ENCODE measurements at regions not wholly inside any gene's neighbourhood (a gene's known extent, or its start where the extent isn't known, plus 50 kb on each side); places are given as distances from the start of the nearest gene placed in this dataset.

DNA sequence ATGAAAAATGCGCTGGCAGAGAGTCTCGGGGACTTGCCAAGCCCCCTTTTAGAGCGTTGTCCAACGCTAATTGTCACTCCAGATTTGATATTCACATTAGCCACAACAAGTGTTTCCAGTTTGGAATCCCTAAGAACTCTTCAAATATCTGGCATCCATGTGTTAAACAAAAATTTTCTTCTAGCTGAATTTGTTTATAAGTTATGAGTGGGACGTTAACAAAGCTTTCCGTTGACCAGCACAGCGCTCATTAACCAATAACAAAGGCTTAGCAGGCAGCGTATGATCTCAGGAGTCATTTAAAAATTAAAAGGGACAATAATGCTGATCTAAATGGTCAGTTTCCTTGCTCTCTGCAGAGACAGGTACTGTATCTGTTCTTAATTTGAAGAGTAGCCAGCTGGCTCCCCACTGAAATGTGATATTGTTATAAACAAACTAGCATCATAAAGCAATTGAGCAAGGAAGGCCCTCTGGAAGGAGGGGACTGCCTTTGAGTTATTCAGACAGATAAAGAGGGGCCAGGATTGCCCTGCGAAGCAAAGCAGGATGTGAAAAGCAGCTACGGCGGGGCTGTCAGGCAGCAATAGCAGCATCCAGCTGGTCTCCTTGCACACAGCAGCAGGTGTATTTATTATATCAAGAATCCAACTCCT, 337.2 kb upstream of the SALL3 start:
- no peak for DNase-seq (ENCODE audit: low spot score, unreplicated experiment)
- H3K4me1 Mint-ChIP-seq (ENCODE audit: low read depth), result peaks cover 8% of the 10 kb centered on the region
- H3K27ac Mint-ChIP-seq, result no peak overlapping the region
- no peaks in the 10 kb centered on the region for H3K36me3 Mint-ChIP-seq (ENCODE audit: insufficient read depth)
- H3K4me3 Mint-ChIP-seq (ENCODE audit: low read depth), result no peak overlapping the region
- peaks cover 25% of the 10 kb centered on the region for H3K27me3 Mint-ChIP-seq
- TF ChIP-seq, protein P1, sequence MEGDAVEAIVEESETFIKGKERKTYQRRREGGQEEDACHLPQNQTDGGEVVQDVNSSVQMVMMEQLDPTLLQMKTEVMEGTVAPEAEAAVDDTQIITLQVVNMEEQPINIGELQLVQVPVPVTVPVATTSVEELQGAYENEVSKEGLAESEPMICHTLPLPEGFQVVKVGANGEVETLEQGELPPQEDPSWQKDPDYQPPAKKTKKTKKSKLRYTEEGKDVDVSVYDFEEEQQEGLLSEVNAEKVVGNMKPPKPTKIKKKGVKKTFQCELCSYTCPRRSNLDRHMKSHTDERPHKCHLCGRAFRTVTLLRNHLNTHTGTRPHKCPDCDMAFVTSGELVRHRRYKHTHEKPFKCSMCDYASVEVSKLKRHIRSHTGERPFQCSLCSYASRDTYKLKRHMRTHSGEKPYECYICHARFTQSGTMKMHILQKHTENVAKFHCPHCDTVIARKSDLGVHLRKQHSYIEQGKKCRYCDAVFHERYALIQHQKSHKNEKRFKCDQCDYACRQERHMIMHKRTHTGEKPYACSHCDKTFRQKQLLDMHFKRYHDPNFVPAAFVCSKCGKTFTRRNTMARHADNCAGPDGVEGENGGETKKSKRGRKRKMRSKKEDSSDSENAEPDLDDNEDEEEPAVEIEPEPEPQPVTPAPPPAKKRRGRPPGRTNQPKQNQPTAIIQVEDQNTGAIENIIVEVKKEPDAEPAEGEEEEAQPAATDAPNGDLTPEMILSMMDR (IDR thresholded peaks at IDR 0.05; ENCODE audit: unreplicated experiment), result no peak
- no peaks in the 10 kb centered on the region for H3K9me3 Mint-ChIP-seq (ENCODE audit: low read depth)

DNA sequence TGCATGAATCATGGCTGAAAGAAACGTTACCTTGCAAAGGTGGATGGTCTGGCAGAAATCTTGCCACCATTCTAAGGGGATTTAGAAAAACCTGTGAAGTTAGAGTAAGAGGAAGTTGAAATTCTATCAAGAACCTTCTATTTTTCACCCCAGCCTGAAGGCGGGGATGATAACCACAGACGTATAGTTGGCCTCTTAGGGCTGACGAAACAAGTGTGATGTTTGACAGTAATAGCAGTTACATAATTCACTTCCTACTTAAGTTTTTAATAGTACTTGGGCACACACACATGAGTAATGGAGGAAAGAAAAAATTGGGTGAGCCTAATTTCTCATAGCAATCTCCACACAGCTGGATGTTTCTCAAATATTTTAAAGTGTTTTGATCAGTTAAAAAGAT, 336.6 kb upstream of the SALL3 start:
- TF ChIP-seq, protein P1 (IDR thresholded peaks at IDR 0.05; ENCODE audit: unreplicated experiment), result no peak
- Mint-ChIP-seq H3K27me3 (peaks cover 27% of the 10 kb centered on the region), H3K36me3 (ENCODE audit: insufficient read depth) (no peaks in the 10 kb centered on the region), H3K4me1 (ENCODE audit: low read depth) (peaks cover 8% of the 10 kb centered on the region), H3K4me3 (ENCODE audit: low read depth) (no peak overlapping the region), H3K27ac (no peak overlapping the region), H3K9me3 (ENCODE audit: low read depth) (no peaks in the 10 kb centered on the region)
- DNase-seq (ENCODE audit: low spot score, unreplicated experiment), result no peak

DNA sequence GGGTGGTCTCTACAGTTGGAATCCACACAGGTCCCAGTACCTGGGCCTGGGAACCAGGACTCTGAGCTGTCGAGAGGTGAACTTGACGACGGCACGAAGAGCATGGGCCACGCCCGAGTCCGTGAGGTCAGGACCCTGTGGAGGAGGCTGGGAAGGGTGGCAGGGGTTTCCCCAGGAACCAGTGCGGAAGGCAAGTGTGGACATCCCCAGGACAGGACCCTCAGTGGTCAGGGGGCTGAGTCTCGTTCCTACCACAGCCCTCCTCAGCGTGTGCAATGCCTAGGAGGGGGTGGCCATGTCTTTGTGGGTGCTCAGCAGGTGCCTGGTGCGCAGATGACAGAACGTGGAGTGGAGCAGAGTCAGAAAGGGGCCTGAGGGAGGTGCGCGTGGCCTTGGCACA, 335.6 kb upstream of the SALL3 start:
- no peak for DNase-seq (ENCODE audit: low spot score, unreplicated experiment)
- no peaks in the 10 kb centered on the region for H3K9me3 Mint-ChIP-seq (ENCODE audit: low read depth)
- no peak overlapping the region for H3K27ac Mint-ChIP-seq
- H3K4me1 Mint-ChIP-seq (ENCODE audit: low read depth), result peaks cover 6% of the 10 kb centered on the region
- TF ChIP-seq, protein P1 (IDR thresholded peaks at IDR 0.05; ENCODE audit: unreplicated experiment), result no peak
- H3K27me3 Mint-ChIP-seq, result peaks cover 29% of the 10 kb centered on the region
- no peak overlapping the region for H3K4me3 Mint-ChIP-seq (ENCODE audit: low read depth)
- no peaks in the 10 kb centered on the region for H3K36me3 Mint-ChIP-seq (ENCODE audit: insufficient read depth)

- Mint-ChIP-seq H3K9me3 (ENCODE audit: low read depth) (no peaks in the 10 kb centered on the region), H3K36me3 (ENCODE audit: insufficient read depth) (no peaks in the 10 kb centered on the region), H3K27me3 (peaks cover 24% of the 10 kb centered on the region), H3K4me1 (ENCODE audit: low read depth) (no peaks in the 10 kb centered on the region), H3K4me3 (ENCODE audit: low read depth) (no peak overlapping the region), H3K27ac (no peak overlapping the region)
- TF ChIP-seq, protein P1 (IDR thresholded peaks at IDR 0.05; ENCODE audit: unreplicated experiment), result no peak
- DNase-seq (ENCODE audit: low spot score, unreplicated experiment), result no peak
Observed at GRCh38 chr18:78645216-78645615, 334.4 kb upstream of the SALL3 start.

DNA sequence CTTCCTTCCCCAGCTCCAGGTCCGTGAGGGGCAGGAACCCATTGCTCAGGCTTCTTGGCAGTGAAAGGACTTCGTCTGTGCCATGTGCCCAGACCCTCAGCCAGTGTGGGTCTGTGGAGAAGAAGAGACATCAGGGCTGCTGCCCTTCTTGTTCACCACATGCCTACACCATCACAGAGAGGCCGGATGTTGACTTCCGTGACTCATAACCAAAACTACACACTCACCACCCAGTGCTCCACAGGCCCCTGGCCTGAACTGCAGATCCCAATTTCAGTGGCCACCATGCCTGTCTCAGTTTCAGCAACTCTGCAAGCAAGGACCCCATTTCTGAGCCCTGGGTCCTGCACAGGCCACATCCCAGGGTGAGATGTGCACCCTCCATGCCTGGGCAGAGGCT, 332.6 kb upstream of the SALL3 start:
- Mint-ChIP-seq H3K27ac (no peak overlapping the region), H3K36me3 (ENCODE audit: insufficient read depth) (no peaks in the 10 kb centered on the region), H3K4me1 (ENCODE audit: low read depth) (no peaks in the 10 kb centered on the region), H3K4me3 (ENCODE audit: low read depth) (no peak overlapping the region), H3K9me3 (ENCODE audit: low read depth) (no peaks in the 10 kb centered on the region), H3K27me3 (peaks cover 9% of the 10 kb centered on the region)
- DNase-seq (ENCODE audit: low spot score, unreplicated experiment), result no peak
- TF ChIP-seq, protein P1 (IDR thresholded peaks at IDR 0.05; ENCODE audit: unreplicated experiment), result no peak
